H9 (cell line): ENCODE measurements at regions not wholly inside any gene's neighbourhood (a gene's known extent, or its start where the extent isn't known, plus 50 kb on each side); places are given as distances from the start of the nearest gene placed in this dataset.

Experiments
- DNase-seq: peaks from one replicate; pipeline ENCODE4 v3.0.0-alpha.2; 2017
- H2AFZ ChIP-seq: one replicate; pipeline ENCODE4 v1.6.1; 2013; ENCODE audit warnings: mild to moderate bottlenecking, low read length, control low read depth, moderate library complexity
- H2AK5ac ChIP-seq: 2 replicates; pipeline ENCODE4 v1.6.1; 2013; ENCODE audit warnings: low read length, control low read depth, mixed read lengths; ENCODE audit not compliant: insufficient read length
- H2BK120ac ChIP-seq: one replicate; pipeline ENCODE4 v1.6.1; 2013; ENCODE audit warnings: low read depth, mild to moderate bottlenecking, low read length, control low read depth, inconsistent platforms; ENCODE audit not compliant: poor library complexity, severe bottlenecking
- H2BK12ac ChIP-seq: 2 replicates; pipeline ENCODE4 v1.6.1; 2013; ENCODE audit warnings: low read length, control low read depth, mixed read lengths, low read depth; ENCODE audit not compliant: insufficient read length
- H2BK15ac ChIP-seq: 2 replicates; pipeline ENCODE4 v1.6.1; 2013; ENCODE audit warnings: low read depth, low read length, control low read depth
- H2BK20ac ChIP-seq: one replicate; pipeline ENCODE4 v1.6.1; 2013; ENCODE audit warnings: low read depth, mild to moderate bottlenecking, low read length, control low read depth, inconsistent platforms; ENCODE audit not compliant: poor library complexity, severe bottlenecking
- H2BK5ac ChIP-seq: 2 replicates; pipeline ENCODE4 v1.6.1; 2013; ENCODE audit warnings: low read length, control low read depth, mixed read lengths; ENCODE audit not compliant: insufficient read length
- H3K14ac ChIP-seq: 2 replicates; pipeline ENCODE4 v1.6.1; 2013; ENCODE audit warnings: low read length, control low read depth; ENCODE audit not compliant: insufficient read depth
- H3K18ac ChIP-seq: 2 replicates; pipeline ENCODE4 v1.6.1; 2013; ENCODE audit warnings: low read depth, mild to moderate bottlenecking, mixed read lengths, low read length, control low read depth; ENCODE audit not compliant: insufficient read length
- H3K23ac ChIP-seq: 2 replicates; pipeline ENCODE4 v1.6.1; 2013; ENCODE audit warnings: low read length, control low read depth, mixed read lengths, low read depth; ENCODE audit not compliant: insufficient read length
- H3K23me2 ChIP-seq: 2 replicates; pipeline ENCODE4 v1.6.1; 2013; ENCODE audit warnings: low read depth, mild to moderate bottlenecking, mixed read lengths, low read length, control low read depth; ENCODE audit not compliant: insufficient read length, poor library complexity, severe bottlenecking
- H3K27ac ChIP-seq: 2 replicates; pipeline ENCODE4 v1.5.1; 2013; ENCODE audit warnings: low read length, control low read depth, mixed read lengths, low read depth; ENCODE audit not compliant: insufficient read length
- H3K27me3 ChIP-seq: 2 replicates; pipeline ENCODE4 v1.6.1; 2013; ENCODE audit warnings: low read length, control low read depth, inconsistent platforms; ENCODE audit not compliant: insufficient read depth
- H3K4ac ChIP-seq: 2 replicates; pipeline ENCODE4 v1.6.1; 2013; ENCODE audit warnings: low read depth, mild to moderate bottlenecking, control low read depth, inconsistent platforms, low read length, moderate library complexity
- H3K4me1 ChIP-seq: 2 replicates; pipeline ENCODE4 v1.6.1; 2013; ENCODE audit warnings: low read length, control low read depth, inconsistent platforms; ENCODE audit not compliant: insufficient read depth
- H3K4me2 ChIP-seq: 2 replicates; pipeline ENCODE4 v1.6.1; 2013; ENCODE audit warnings: low read length, control low read depth, mixed read lengths; ENCODE audit not compliant: insufficient read length, insufficient read depth
- H3K56ac ChIP-seq: 2 replicates; pipeline ENCODE4 v1.6.1; 2013; ENCODE audit warnings: low read depth, mild to moderate bottlenecking, mixed read lengths, low read length, control low read depth; ENCODE audit not compliant: insufficient read length
- H3K79me1 ChIP-seq: 2 replicates; pipeline ENCODE4 v1.6.1; 2013; ENCODE audit warnings: low read depth, mild to moderate bottlenecking, moderate library complexity, low read length, control low read depth, inconsistent platforms; ENCODE audit not compliant: insufficient read depth, poor library complexity, severe bottlenecking
- H3K79me2 ChIP-seq: 2 replicates; pipeline ENCODE4 v1.6.1; 2013; ENCODE audit warnings: low read length, control low read depth, inconsistent platforms; ENCODE audit not compliant: insufficient read depth
- H3K9ac ChIP-seq: 2 replicates; pipeline ENCODE4 v1.6.1; 2013; ENCODE audit warnings: low read length, control low read depth, mixed read lengths; ENCODE audit not compliant: insufficient read length; ENCODE audit errors: extremely low read depth
- H3K9me3 ChIP-seq: one replicate; pipeline ENCODE4 v1.6.1; 2013; ENCODE audit warnings: low read depth, low read length, inconsistent platforms; ENCODE audit not compliant: control insufficient read depth
- H3T11ph ChIP-seq: one replicate; pipeline ENCODE4 v1.6.1; 2013; ENCODE audit warnings: mild to moderate bottlenecking, low read length, control low read depth, inconsistent platforms
- H4K20me1 ChIP-seq: one replicate; pipeline ENCODE4 v1.6.1; 2013; ENCODE audit not compliant: control insufficient read depth, insufficient read length, insufficient read depth
- H4K5ac ChIP-seq: 2 replicates; pipeline ENCODE4 v1.6.1; 2013; ENCODE audit warnings: low read depth, mild to moderate bottlenecking, mixed read lengths, low read length, control low read depth; ENCODE audit not compliant: insufficient read length
- H4K8ac ChIP-seq: replicated peaks from 2 replicates; pipeline ENCODE4 v1.6.1; 2013; ENCODE audit warnings: low read length, control low read depth, mixed read lengths, low read depth; ENCODE audit not compliant: insufficient read length
- H4K91ac ChIP-seq: 2 replicates; pipeline ENCODE4 v1.6.1; 2013; ENCODE audit warnings: low read depth, mild to moderate bottlenecking, moderate library complexity, mixed read lengths, low read length, control low read depth; ENCODE audit not compliant: insufficient read length
- H3K27ac Mint-ChIP-seq, 3 experiments: 2 replicates in 2 of 3; 3 replicates in 1 of 3; pipeline ENCODE4 v1.8.0; 2020 to 2021; ENCODE audit warnings: mixed read lengths in 3 of 3, mild to moderate bottlenecking in 1 of 3, moderate library complexity in 1 of 3
- H3K27me3 Mint-ChIP-seq: 2 replicates; pipeline ENCODE4 v1.8.0; 2021; ENCODE audit warnings: low read depth, mild to moderate bottlenecking, moderate library complexity, mixed read lengths
- H3K36me3 Mint-ChIP-seq, 3 experiments: 2 replicates in 2 of 3; 3 replicates in 1 of 3; pipeline ENCODE4 v1.8.0; 2020 to 2021; ENCODE audit warnings: low read depth in 3 of 3, mixed read lengths in 3 of 3; ENCODE audit not compliant: insufficient read depth in 1 of 3
- H3K4me1 Mint-ChIP-seq, 2 experiments: 2 replicates each; pipeline ENCODE4 v1.8.0; 2020; ENCODE audit warnings: mixed read lengths in 2 of 2
- H3K4me3 Mint-ChIP-seq, 2 experiments: 2 replicates in 1 of 2; 3 replicates in 1 of 2; pipeline ENCODE4 v1.8.0; 2020 to 2021; ENCODE audit warnings: mild to moderate bottlenecking in 2 of 2, mixed read lengths in 2 of 2, moderate library complexity in 1 of 2
- H3K9me3 Mint-ChIP-seq, 2 experiments: 2 replicates in 1 of 2; 3 replicates in 1 of 2; pipeline ENCODE4 v1.8.0; 2020; ENCODE audit warnings: mild to moderate bottlenecking in 2 of 2, mixed read lengths in 2 of 2, moderate library complexity in 1 of 2
- TF ChIP-seq, protein P1 (sequence below): fragments of 200-600 bp; sonication (generic); conservative IDR thresholded peaks from 3 replicates; pipeline ENCODE4 v1.8.0; 2021; ENCODE audit warnings: antibody characterized with exemption, mild to moderate bottlenecking

DNA sequence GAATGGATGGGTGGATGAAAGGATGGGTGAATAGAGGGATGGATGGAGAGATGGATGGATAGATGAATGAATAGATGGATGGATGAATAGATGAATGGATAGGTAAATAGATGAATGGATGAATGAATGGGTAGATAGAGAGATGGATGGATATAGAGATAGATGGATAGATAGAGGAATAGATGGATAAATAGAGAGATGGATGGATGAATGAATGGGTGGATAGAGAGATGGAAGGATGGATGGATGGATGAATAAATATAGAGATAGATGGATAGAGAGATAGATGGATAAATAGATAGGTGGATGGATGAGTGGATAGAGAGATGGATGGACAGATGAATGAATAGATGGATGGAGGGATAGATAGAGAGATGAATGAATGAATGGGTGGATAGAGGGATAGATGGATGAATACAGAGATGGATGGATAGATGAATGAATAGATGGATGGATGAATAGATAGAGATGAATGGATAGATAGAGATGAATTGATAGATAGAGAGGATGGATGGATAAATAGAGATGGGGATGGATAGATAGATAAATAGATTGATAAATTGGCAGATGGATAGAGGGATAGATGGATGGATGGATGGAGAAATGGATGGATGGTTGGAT, 106.7 kb upstream of the SOX1 start:
- H4K8ac ChIP-seq = no peak overlapping the region
- H2BK5ac ChIP-seq = no peak overlapping the region
- no peak for DNase-seq
- no peak overlapping the region for H2AFZ ChIP-seq
- H3K9me3 ChIP-seq = no peaks in the 10 kb centered on the region
- no peak overlapping the region for H3K23ac ChIP-seq
- no peaks in the 10 kb centered on the region for H3K27me3 ChIP-seq
- H3K9me3 Mint-ChIP-seq = no peaks in the 10 kb centered on the region
- H2BK20ac ChIP-seq = no peak overlapping the region
- no peak overlapping the region for H2BK15ac ChIP-seq
- no peak overlapping the region for H3K14ac ChIP-seq
- no peak overlapping the region for H2BK120ac ChIP-seq
- H3K27me3 Mint-ChIP-seq = peaks cover 9% of the 10 kb centered on the region
- TF ChIP-seq, protein P1, sequence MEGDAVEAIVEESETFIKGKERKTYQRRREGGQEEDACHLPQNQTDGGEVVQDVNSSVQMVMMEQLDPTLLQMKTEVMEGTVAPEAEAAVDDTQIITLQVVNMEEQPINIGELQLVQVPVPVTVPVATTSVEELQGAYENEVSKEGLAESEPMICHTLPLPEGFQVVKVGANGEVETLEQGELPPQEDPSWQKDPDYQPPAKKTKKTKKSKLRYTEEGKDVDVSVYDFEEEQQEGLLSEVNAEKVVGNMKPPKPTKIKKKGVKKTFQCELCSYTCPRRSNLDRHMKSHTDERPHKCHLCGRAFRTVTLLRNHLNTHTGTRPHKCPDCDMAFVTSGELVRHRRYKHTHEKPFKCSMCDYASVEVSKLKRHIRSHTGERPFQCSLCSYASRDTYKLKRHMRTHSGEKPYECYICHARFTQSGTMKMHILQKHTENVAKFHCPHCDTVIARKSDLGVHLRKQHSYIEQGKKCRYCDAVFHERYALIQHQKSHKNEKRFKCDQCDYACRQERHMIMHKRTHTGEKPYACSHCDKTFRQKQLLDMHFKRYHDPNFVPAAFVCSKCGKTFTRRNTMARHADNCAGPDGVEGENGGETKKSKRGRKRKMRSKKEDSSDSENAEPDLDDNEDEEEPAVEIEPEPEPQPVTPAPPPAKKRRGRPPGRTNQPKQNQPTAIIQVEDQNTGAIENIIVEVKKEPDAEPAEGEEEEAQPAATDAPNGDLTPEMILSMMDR = no peak
- H2BK12ac ChIP-seq = no peak overlapping the region
- H3K9ac ChIP-seq = no peak overlapping the region
- no peaks in the 10 kb centered on the region for H3K36me3 Mint-ChIP-seq
- no peak overlapping the region for H3K27ac ChIP-seq
- no peak overlapping the region for H4K5ac ChIP-seq
- H2AK5ac ChIP-seq = no peak overlapping the region
- H3K79me2 ChIP-seq = no peaks in the 10 kb centered on the region
- no peaks in the 10 kb centered on the region for H3K23me2 ChIP-seq
- H4K91ac ChIP-seq = no peak overlapping the region
- H3K4ac ChIP-seq = no peak overlapping the region
- no peak overlapping the region for H3K18ac ChIP-seq
- H3K56ac ChIP-seq = no peak overlapping the region
- no peaks in the 10 kb centered on the region for H4K20me1 ChIP-seq
- H3K79me1 ChIP-seq = no peaks in the 10 kb centered on the region
- no peak overlapping the region for H3K4me2 ChIP-seq
- H3K4me1 Mint-ChIP-seq = peaks cover 0 to 3% of the 10 kb centered on the region in 2 experiments; a peak in 2 of 4 replicates
- H3K4me3 Mint-ChIP-seq = no peak overlapping the region
- no peaks in the 10 kb centered on the region for H3K4me1 ChIP-seq
- H3K27ac Mint-ChIP-seq = no peak overlapping the region
- H3T11ph ChIP-seq = no peak overlapping the region
